ENCODE measurements at regions not wholly inside any gene's neighbourhood (a gene's known extent, or its start where the extent isn't known, plus 50 kb on each side); places are given as distances from the start of the nearest gene placed in this dataset.
"Not testable (repeated sequence)": the region's sequence is repeated elsewhere in the genome, so short reads cannot be mapped to it uniquely, and the experiment has no call there.

DNA sequence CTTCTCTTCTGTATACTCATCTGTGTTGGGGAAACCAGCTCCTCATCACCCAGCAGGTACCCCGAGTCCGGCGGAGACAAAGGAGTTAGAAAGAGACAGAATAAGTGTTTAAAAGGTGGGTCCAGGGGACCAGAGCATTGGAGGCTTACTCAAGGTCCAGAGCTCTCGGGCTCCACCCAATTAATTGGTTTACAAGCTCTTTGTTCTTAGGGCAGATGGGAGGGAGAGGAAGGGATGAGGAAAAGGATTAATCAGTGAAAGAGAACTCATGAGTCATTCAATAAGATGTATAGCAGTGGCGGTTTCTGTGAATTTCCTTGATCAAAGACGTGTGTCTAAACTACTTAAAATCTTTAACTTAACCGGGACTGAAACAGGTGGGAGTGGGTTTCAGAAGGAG is 192.0 kb upstream of the MALRD1 start:
- H3K9me3 ChIP-seq (ENCODE audit: low read length); H3K27ac ChIP-seq (ENCODE audit: low read length); H3K4me1 ChIP-seq (ENCODE audit: low read length); H3K9me2 ChIP-seq (replicated peaks; ENCODE audit: insufficient read depth, low read length); H3K27me3 ChIP-seq (ENCODE audit: low read length); DNase-seq; H3K4me2 ChIP-seq (ENCODE audit: low read depth, low read length, poor library complexity, severe bottlenecking); H3K4me3 ChIP-seq (ENCODE audit: low read length); H3K9ac ChIP-seq (ENCODE audit: low read length); H2AFZ ChIP-seq (ENCODE audit: low read length); H4K20me1 ChIP-seq (ENCODE audit: insufficient read depth, low read depth, low read length); H3K36me3 ChIP-seq (ENCODE audit: insufficient read depth, low read length); H3K79me2 ChIP-seq (ENCODE audit: low read length): not testable (repeated sequence)

DNA sequence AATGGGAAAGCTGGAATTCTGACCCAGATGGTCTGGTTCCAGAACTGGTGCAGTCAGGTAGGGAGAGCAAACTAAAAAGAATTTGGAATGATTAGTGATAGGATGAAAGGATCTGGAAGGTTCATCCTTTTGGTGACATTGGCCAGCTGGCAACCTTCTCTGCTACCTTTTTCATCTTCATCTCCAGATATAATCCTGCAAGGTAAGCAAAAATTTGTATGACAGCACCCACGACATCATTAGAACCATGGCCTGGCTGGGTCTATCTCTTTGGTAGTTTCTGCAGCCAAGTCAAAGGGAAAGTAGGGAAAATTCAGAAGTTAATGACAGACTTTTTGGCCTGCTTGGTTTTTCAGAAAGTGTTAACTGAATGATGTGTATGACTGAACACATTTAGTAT is 188.9 kb upstream of the MALRD1 start:
- Histone ChIP-seq H3K27me3 (ENCODE audit: low read length) (no peaks in the 10 kb centered on the region), H3K9me2 (replicated peaks; ENCODE audit: insufficient read depth, low read length) (no peaks in the 10 kb centered on the region; the same call in 1 of the 2 replicates), H3K36me3 (ENCODE audit: insufficient read depth, low read length) (no peaks in the 10 kb centered on the region), H3K4me3 (ENCODE audit: low read length) (no peak overlapping the region), H2AFZ (ENCODE audit: low read length) (no peak overlapping the region), H3K79me2 (ENCODE audit: low read length) (no peaks in the 10 kb centered on the region), H4K20me1 (ENCODE audit: insufficient read depth, low read depth, low read length) (no peaks in the 10 kb centered on the region), H3K4me2 (ENCODE audit: low read depth, low read length, poor library complexity, severe bottlenecking) (no peak overlapping the region), H3K9me3 (ENCODE audit: low read length) (peaks cover 5% of the 10 kb centered on the region; the same call in 1 of the 2 replicates), H3K4me1 (ENCODE audit: low read length) (no peaks in the 10 kb centered on the region), H3K27ac (ENCODE audit: low read length) (no peak overlapping the region), H3K9ac (ENCODE audit: low read length) (no peak overlapping the region)
- no peak for DNase-seq

DNA sequence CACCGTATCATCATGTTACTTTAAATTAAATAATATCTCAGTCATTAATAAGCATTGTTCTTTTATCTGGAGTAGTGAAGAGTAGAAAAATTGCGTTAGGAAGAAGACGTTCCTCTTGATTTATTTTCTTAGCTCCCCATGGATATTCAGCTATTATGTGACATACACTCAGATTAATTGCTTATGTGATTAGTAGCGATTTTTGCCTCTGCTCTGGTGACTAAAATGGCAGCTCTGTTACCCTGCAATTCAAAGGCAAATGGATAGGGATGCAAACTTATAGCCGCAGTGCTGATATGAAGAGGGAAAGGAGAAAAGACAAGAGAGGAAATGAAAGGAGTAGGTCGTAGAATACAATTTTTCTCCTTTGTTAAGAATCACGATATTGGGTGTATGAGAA is 188.4 kb upstream of the MALRD1 start:
- no peaks in the 10 kb centered on the region for H3K4me1 ChIP-seq (ENCODE audit: low read length)
- H2AFZ ChIP-seq (ENCODE audit: low read length): no peak overlapping the region
- no peaks in the 10 kb centered on the region for H3K36me3 ChIP-seq (ENCODE audit: insufficient read depth, low read length)
- no peaks in the 10 kb centered on the region for H3K79me2 ChIP-seq (ENCODE audit: low read length)
- H3K9ac ChIP-seq (ENCODE audit: low read length): no peak overlapping the region
- no peak overlapping the region for H3K4me2 ChIP-seq (ENCODE audit: low read depth, low read length, poor library complexity, severe bottlenecking)
- H3K9me2 ChIP-seq (replicated peaks; ENCODE audit: insufficient read depth, low read length): no peaks in the 10 kb centered on the region; the same call in 1 of the 2 replicates
- no peak for DNase-seq
- no peak overlapping the region for H3K4me3 ChIP-seq (ENCODE audit: low read length)
- H3K9me3 ChIP-seq (ENCODE audit: low read length): peaks cover 8% of the 10 kb centered on the region; the same call in 1 of the 2 replicates
- H4K20me1 ChIP-seq (ENCODE audit: insufficient read depth, low read depth, low read length): no peaks in the 10 kb centered on the region
- no peaks in the 10 kb centered on the region for H3K27me3 ChIP-seq (ENCODE audit: low read length)
- no peak overlapping the region for H3K27ac ChIP-seq (ENCODE audit: low read length)

DNA sequence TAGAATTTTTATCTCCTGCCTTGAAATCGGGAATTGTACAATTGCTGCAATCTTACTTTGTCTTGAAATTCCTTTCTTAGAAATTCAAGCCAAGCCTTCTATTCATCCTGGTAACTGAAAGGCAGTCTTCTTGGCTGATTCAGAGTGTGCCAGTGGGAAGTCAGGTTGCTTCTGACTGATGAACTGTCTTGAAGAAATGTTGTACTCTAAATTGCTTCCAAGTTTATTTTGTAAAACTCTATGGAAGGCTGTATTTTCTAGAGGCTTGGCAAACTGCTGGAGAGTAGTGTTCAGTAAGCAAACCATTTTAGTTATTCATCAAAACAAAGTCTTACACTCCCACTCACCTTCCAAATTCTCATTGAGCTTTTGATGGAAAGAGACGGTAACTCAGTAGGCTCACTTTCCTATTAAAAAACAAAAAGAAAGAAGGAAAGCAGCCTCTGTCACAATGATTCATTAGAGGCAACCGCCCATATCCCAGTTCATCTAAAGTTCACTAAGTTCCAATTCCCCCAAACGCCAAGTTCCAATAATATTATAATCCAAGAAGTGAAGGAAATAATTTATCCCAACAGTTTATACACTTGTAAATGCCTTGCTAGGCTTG is 187.9 kb upstream of the MALRD1 start:
- Histone ChIP-seq H3K36me3 (ENCODE audit: insufficient read depth, low read length) (no peaks in the 10 kb centered on the region), H3K9me2 (replicated peaks; ENCODE audit: insufficient read depth, low read length) (no peaks in the 10 kb centered on the region; the same call in 1 of the 2 replicates), H2AFZ (ENCODE audit: low read length) (no peak overlapping the region), H3K79me2 (ENCODE audit: low read length) (no peaks in the 10 kb centered on the region), H3K27ac (ENCODE audit: low read length) (no peak overlapping the region), H3K4me1 (ENCODE audit: low read length) (no peaks in the 10 kb centered on the region), H3K4me3 (ENCODE audit: low read length) (no peak overlapping the region), H3K4me2 (ENCODE audit: low read depth, low read length, poor library complexity, severe bottlenecking) (no peak overlapping the region), H3K9me3 (ENCODE audit: low read length) (peaks cover 8% of the 10 kb centered on the region; the same call in 1 of the 2 replicates), H3K27me3 (ENCODE audit: low read length) (no peaks in the 10 kb centered on the region), H3K9ac (ENCODE audit: low read length) (no peak overlapping the region), H4K20me1 (ENCODE audit: insufficient read depth, low read depth, low read length) (no peaks in the 10 kb centered on the region)
- DNase-seq: no peak

DNA sequence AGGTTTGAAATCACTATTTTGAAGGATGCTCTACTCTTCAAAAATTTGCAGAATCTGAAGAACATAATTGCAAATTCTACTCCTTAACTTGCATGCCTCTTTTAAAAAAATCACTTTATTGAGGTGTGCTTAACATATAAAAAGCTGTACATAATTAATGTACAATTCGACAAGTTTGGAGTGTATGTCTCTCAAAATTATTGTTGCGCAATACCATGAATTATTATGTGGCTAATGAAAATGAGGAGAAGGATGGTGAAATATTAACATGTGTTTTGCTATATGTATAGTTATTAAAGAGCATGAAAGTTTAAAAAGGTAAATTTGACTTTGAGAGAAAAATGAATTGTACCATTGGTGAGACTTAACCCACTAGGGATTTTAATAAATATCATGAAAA is 187.2 kb upstream of the MALRD1 start:
- Histone ChIP-seq H3K4me3 (ENCODE audit: low read length) (no peak overlapping the region), H3K27me3 (ENCODE audit: low read length) (no peaks in the 10 kb centered on the region), H3K27ac (ENCODE audit: low read length) (no peak overlapping the region), H2AFZ (ENCODE audit: low read length) (no peak overlapping the region), H3K4me1 (ENCODE audit: low read length) (no peaks in the 10 kb centered on the region), H3K36me3 (ENCODE audit: insufficient read depth, low read length) (no peaks in the 10 kb centered on the region), H3K79me2 (ENCODE audit: low read length) (no peaks in the 10 kb centered on the region), H3K9ac (ENCODE audit: low read length) (no peak overlapping the region), H4K20me1 (ENCODE audit: insufficient read depth, low read depth, low read length) (no peaks in the 10 kb centered on the region), H3K9me2 (replicated peaks; ENCODE audit: insufficient read depth, low read length) (no peaks in the 10 kb centered on the region; the same call in 1 of the 2 replicates), H3K4me2 (ENCODE audit: low read depth, low read length, poor library complexity, severe bottlenecking) (no peak overlapping the region), H3K9me3 (ENCODE audit: low read length) (peaks cover 8% of the 10 kb centered on the region; the same call in 1 of the 2 replicates)
- no peak for DNase-seq

DNA sequence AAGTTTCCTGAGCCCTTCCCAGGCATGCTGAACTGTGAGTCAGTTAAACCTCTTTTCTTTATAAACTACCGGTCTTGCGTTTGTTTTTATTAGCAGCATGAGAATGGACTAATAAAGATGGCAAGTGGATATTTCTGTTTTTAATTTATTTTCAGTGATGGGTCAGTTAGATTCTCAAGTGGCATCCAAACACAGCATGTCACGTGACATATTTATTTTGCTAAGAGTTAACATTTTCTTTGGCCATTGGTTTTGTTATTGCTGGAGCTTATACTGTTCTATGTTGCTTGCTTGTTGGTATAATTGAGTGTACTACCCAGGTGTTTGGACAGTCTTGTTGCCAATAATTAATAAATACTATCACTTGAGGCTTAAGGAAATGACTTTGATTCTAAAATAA is 181.7 kb upstream of the MALRD1 start:
- H3K9me2 ChIP-seq (replicated peaks; ENCODE audit: insufficient read depth, low read length): no peaks in the 10 kb centered on the region
- no peaks in the 10 kb centered on the region for H3K36me3 ChIP-seq (ENCODE audit: insufficient read depth, low read length)
- DNase-seq: no peak
- H3K27ac ChIP-seq (ENCODE audit: low read length): no peak overlapping the region
- peaks cover 8% of the 10 kb centered on the region; the same call in 1 of the 2 replicates for H3K9me3 ChIP-seq (ENCODE audit: low read length)
- H3K79me2 ChIP-seq (ENCODE audit: low read length): no peaks in the 10 kb centered on the region
- H2AFZ ChIP-seq (ENCODE audit: low read length): no peak overlapping the region
- H4K20me1 ChIP-seq (ENCODE audit: insufficient read depth, low read depth, low read length): no peaks in the 10 kb centered on the region
- H3K4me3 ChIP-seq (ENCODE audit: low read length): no peak overlapping the region
- H3K4me1 ChIP-seq (ENCODE audit: low read length): no peaks in the 10 kb centered on the region
- no peak overlapping the region for H3K4me2 ChIP-seq (ENCODE audit: low read depth, low read length, poor library complexity, severe bottlenecking)
- no peak overlapping the region for H3K9ac ChIP-seq (ENCODE audit: low read length)
- no peaks in the 10 kb centered on the region for H3K27me3 ChIP-seq (ENCODE audit: low read length)

DNA sequence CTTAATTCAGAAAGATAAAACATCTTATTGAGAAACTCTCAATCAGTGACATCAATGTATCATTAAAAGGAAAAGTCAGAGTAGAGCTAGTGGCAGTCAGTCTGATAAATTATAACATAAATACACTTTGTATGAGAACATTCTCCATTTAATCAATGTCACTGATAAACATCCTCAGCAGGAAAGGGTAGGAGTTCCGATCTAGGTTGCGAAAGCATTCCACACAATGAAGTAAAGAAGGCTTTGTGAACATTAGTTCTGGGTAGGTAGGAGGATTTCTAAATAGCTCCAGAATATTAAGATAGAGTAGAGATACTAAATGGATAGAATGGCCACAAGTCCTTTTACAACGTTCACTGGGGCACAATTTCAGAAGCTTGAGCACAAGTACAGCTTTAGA is 179.7 kb upstream of the MALRD1 start:
- H3K9me3 ChIP-seq (ENCODE audit: low read length): peaks cover 8% of the 10 kb centered on the region; the same call in 1 of the 2 replicates
- H3K27ac ChIP-seq (ENCODE audit: low read length): no peak overlapping the region
- no peak overlapping the region for H3K4me2 ChIP-seq (ENCODE audit: low read depth, low read length, poor library complexity, severe bottlenecking)
- DNase-seq: no peak
- no peak overlapping the region for H3K9ac ChIP-seq (ENCODE audit: low read length)
- H3K9me2 ChIP-seq (replicated peaks; ENCODE audit: insufficient read depth, low read length): no peaks in the 10 kb centered on the region
- H2AFZ ChIP-seq (ENCODE audit: low read length): no peak overlapping the region
- no peaks in the 10 kb centered on the region for H3K27me3 ChIP-seq (ENCODE audit: low read length)
- no peak overlapping the region for H3K4me3 ChIP-seq (ENCODE audit: low read length)
- H3K4me1 ChIP-seq (ENCODE audit: low read length): no peaks in the 10 kb centered on the region
- no peaks in the 10 kb centered on the region for H3K79me2 ChIP-seq (ENCODE audit: low read length)
- H3K36me3 ChIP-seq (ENCODE audit: insufficient read depth, low read length): no peaks in the 10 kb centered on the region
- no peaks in the 10 kb centered on the region for H4K20me1 ChIP-seq (ENCODE audit: insufficient read depth, low read depth, low read length)

DNA sequence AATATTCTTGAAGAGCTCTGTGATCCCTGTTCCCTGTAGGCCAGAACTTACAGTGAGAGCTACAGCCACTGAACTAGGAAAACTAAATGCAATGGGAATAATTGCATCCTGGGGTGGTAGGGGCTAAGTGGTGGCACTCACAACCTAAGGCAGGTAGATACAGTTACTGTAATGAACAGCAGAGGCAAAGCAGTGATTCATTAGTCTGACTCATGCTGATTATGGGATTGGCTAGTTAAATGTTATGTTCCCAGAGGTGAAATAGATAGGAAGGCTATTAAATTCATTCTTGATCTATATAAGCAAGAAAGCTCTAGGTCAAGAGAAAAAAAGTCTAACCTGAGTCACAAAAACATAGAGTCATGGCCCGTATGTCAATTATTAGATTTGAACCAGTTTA is 173.1 kb upstream of the MALRD1 start:
- no peak for DNase-seq
- H3K27ac ChIP-seq (ENCODE audit: low read length): no peak overlapping the region
- H3K36me3 ChIP-seq (ENCODE audit: insufficient read depth, low read length): no peaks in the 10 kb centered on the region
- no peak overlapping the region for H3K4me2 ChIP-seq (ENCODE audit: low read depth, low read length, poor library complexity, severe bottlenecking)
- no peaks in the 10 kb centered on the region; the same call in 1 of the 2 replicates for H3K9me3 ChIP-seq (ENCODE audit: low read length)
- no peak overlapping the region for H3K4me3 ChIP-seq (ENCODE audit: low read length)
- H3K4me1 ChIP-seq (ENCODE audit: low read length): no peaks in the 10 kb centered on the region
- no peak overlapping the region for H3K9ac ChIP-seq (ENCODE audit: low read length)
- no peaks in the 10 kb centered on the region for H4K20me1 ChIP-seq (ENCODE audit: insufficient read depth, low read depth, low read length)
- H2AFZ ChIP-seq (ENCODE audit: low read length): no peak overlapping the region
- no peaks in the 10 kb centered on the region for H3K27me3 ChIP-seq (ENCODE audit: low read length)
- no peaks in the 10 kb centered on the region for H3K79me2 ChIP-seq (ENCODE audit: low read length)
- no peaks in the 10 kb centered on the region for H3K9me2 ChIP-seq (replicated peaks; ENCODE audit: insufficient read depth, low read length)

Data from Karpas-422 (cell line).